IMR-90 (cell line): ENCODE measurements at regions not wholly inside any gene's neighbourhood (a gene's known extent, or its start where the extent isn't known, plus 50 kb on each side); places are given as distances from the start of the nearest gene placed in this dataset.

Source experiments
- BHLHE40 ChIP-seq: fragments of 150-350 bp; IDR thresholded peaks from 2 replicates; pipeline ENCODE4 v1.6.1; 2016; ENCODE audit warnings: mild to moderate bottlenecking, low read depth, low read length
- CHD1 ChIP-seq: IDR thresholded peaks from 2 replicates; pipeline ENCODE4 v1.6.1; 2012; ENCODE audit warnings: low read depth, low read length, improper control_type of control experiment
- CTCF ChIP-seq: conservative IDR thresholded peaks from 2 replicates; pipeline ENCODE4 v1.5.1; 2012; ENCODE audit warnings: mild to moderate bottlenecking, low read depth, low read length, improper control_type of control experiment
- FOS ChIP-seq: fragments of 150-350 bp; IDR thresholded peaks from 2 replicates; pipeline ENCODE4 v1.6.1; 2016; ENCODE audit warnings: low read depth, low read length
- POLR2A ChIP-seq: IDR thresholded peaks from 2 replicates; pipeline ENCODE4 v1.6.1; 2012; ENCODE audit warnings: mild to moderate bottlenecking, low read depth, low read length
- RAD21 ChIP-seq: IDR thresholded peaks from 2 replicates; pipeline ENCODE4 v1.6.1; 2012; ENCODE audit warnings: low read length, improper control_type of control experiment
- RFX5 ChIP-seq: IDR thresholded peaks from 2 replicates; pipeline ENCODE4 v1.8.0; 2012; ENCODE audit warnings: low read depth, mild to moderate bottlenecking, low read length, moderate library complexity
- SMC3 ChIP-seq: fragments of 150-350 bp; IDR thresholded peaks from 2 replicates; pipeline ENCODE4 v1.6.1; 2016; ENCODE audit warnings: low read depth, mild to moderate bottlenecking, antibody characterized with exemption, low read length, moderate library complexity
- USF2 ChIP-seq: fragments of 150-350 bp; IDR thresholded peaks from 2 replicates; pipeline ENCODE4 v1.6.1; 2017; ENCODE audit warnings: mild to moderate bottlenecking, antibody characterized with exemption, low read length, low read depth

- no peak for TF ChIP-seq POLR2A
- no peak for TF ChIP-seq CTCF
- TF ChIP-seq FOS = no peak
- TF ChIP-seq BHLHE40 = no peak
- no peak for TF ChIP-seq RFX5
- TF ChIP-seq USF2 = no peak
- no peak for TF ChIP-seq SMC3
- no peak for TF ChIP-seq RAD21
- TF ChIP-seq CHD1 = no peak
These were observed 833.5 kb upstream of the CADM2 start for GRCh38 chr3:84125201-84125721.
